GM23338 (cell line): ENCODE measurements at regions not wholly inside any gene's neighbourhood (a gene's known extent, or its start where the extent isn't known, plus 50 kb on each side); places are given as distances from the start of the nearest gene placed in this dataset.

Experiments used
- ATAC-seq: fragments of 200-7000 bp; cut with Tn5 transposase; 3 replicates; pipeline ENCODE4 v1.9.1; 2020
- DNase-seq: peaks from one replicate; pipeline ENCODE4 v3.0.0-alpha.2; 2015; ENCODE audit warnings: low spot score
- H2AFZ ChIP-seq: fragments of 200-600 bp; sonication (generic); 2 replicates; pipeline ENCODE4 v1.8.0; 2016; ENCODE audit warnings: antibody characterized with exemption, mild to moderate bottlenecking, moderate library complexity
- H3F3A ChIP-seq: fragments of 200-600 bp; sonication (generic); replicated peaks from 2 replicates; pipeline ENCODE4 v1.8.0; 2017; ENCODE audit warnings: antibody characterized with exemption, mixed run types, low read depth
- H3K27ac ChIP-seq: fragments of 200-600 bp; sonication (generic); 2 replicates; pipeline ENCODE4 v1.6.1; 2016; ENCODE audit warnings: low read depth
- H3K27me3 ChIP-seq: fragments of 200-600 bp; sonication (generic); 2 replicates; pipeline ENCODE4 v1.8.0; 2016; ENCODE audit warnings: mild to moderate bottlenecking, mixed run types, moderate library complexity; ENCODE audit not compliant: insufficient read depth
- H3K36me3 ChIP-seq: fragments of 200-600 bp; sonication (generic); 2 replicates; pipeline ENCODE4 v1.8.0; 2016; ENCODE audit warnings: mild to moderate bottlenecking; ENCODE audit not compliant: insufficient read depth
- H3K4me1 ChIP-seq: fragments of 200-600 bp; sonication (generic); 2 replicates; pipeline ENCODE4 v1.8.0; 2016; ENCODE audit warnings: mild to moderate bottlenecking, moderate library complexity; ENCODE audit not compliant: insufficient read depth
- H3K4me2 ChIP-seq: fragments of 200-600 bp; sonication (generic); 2 replicates; pipeline ENCODE4 v1.7.1; 2017; ENCODE audit warnings: mixed run types
- H3K4me3 ChIP-seq: fragments of 200-600 bp; sonication (generic); 2 replicates; pipeline ENCODE4 v1.6.1; 2016; ENCODE audit warnings: mixed run types
- H3K79me2 ChIP-seq: fragments of 200-600 bp; sonication (generic); replicated peaks from 2 replicates; pipeline ENCODE4 v1.8.0; 2017; ENCODE audit warnings: mild to moderate bottlenecking; ENCODE audit not compliant: insufficient read depth
- H3K9me2 ChIP-seq: fragments of 200-600 bp; sonication (generic); 2 replicates; pipeline ENCODE4 v1.8.0; 2017; ENCODE audit not compliant: insufficient read depth
- H4K20me1 ChIP-seq: fragments of 200-600 bp; sonication (generic); replicated peaks from 2 replicates; pipeline ENCODE4 v1.8.0; 2017; ENCODE audit warnings: mild to moderate bottlenecking; ENCODE audit not compliant: insufficient read depth
- H3K27ac Mint-ChIP-seq: 2 replicates; pipeline ENCODE4 v1.8.0; 2020; ENCODE audit warnings: inconsistent platforms, mild to moderate bottlenecking, moderate library complexity, mixed read lengths
- H3K27me3 Mint-ChIP-seq: 3 replicates; pipeline ENCODE4 v1.8.0; 2022; ENCODE audit warnings: low read depth, mild to moderate bottlenecking, moderate library complexity, mixed read lengths, inconsistent platforms; ENCODE audit not compliant: insufficient read depth, poor library complexity
- H3K36me3 Mint-ChIP-seq: 3 replicates; pipeline ENCODE4 v1.8.0; 2021; ENCODE audit warnings: low read depth, mild to moderate bottlenecking, inconsistent platforms, moderate library complexity, mixed read lengths
- H3K4me1 Mint-ChIP-seq: 3 replicates; pipeline ENCODE4 v1.8.0; 2020; ENCODE audit warnings: mild to moderate bottlenecking, inconsistent platforms, mixed read lengths
- H3K4me3 Mint-ChIP-seq: 3 replicates; pipeline ENCODE4 v1.8.0; 2021; ENCODE audit warnings: moderate library complexity, mild to moderate bottlenecking, inconsistent platforms, mixed read lengths
- H3K9me3 Mint-ChIP-seq: 3 replicates; pipeline ENCODE4 v1.8.0; 2020; ENCODE audit warnings: moderate library complexity, mild to moderate bottlenecking, inconsistent platforms, mixed read lengths
- CREB1 ChIP-seq: fragments of 250-450 bp; sonication (Bioruptor Pico); IDR thresholded peaks from 2 replicates; pipeline ENCODE4 v1.5.0; 2020; ENCODE audit warnings: low read depth, mild to moderate bottlenecking, moderate library complexity
- ETS1 ChIP-seq: IDR thresholded peaks from 2 replicates; pipeline ENCODE4 v1.6.1; 2016; ENCODE audit warnings: antibody characterized with exemption
- EZH2 ChIP-seq: fragments of 200-600 bp; sonication (generic); IDR thresholded peaks from one replicate; pipeline ENCODE4 v1.8.0; 2017; ENCODE audit warnings: antibody characterized with exemption, mild to moderate bottlenecking, low read depth; ENCODE audit not compliant: unreplicated experiment
- EZH2phosphoT487 ChIP-seq: fragments of 200-600 bp; sonication (generic); IDR thresholded peaks from one replicate; pipeline ENCODE4 v1.8.1; 2018; ENCODE audit warnings: antibody characterized with exemption; ENCODE audit not compliant: unreplicated experiment
- JUNB ChIP-seq: IDR thresholded peaks from one replicate; pipeline ENCODE4 v1.6.1; 2016; ENCODE audit warnings: antibody characterized with exemption; ENCODE audit not compliant: unreplicated experiment
- NANOG ChIP-seq: IDR thresholded peaks from 2 replicates; pipeline ENCODE4 v1.6.1; 2016; ENCODE audit warnings: antibody characterized with exemption, borderline replicate concordance
- POLR2AphosphoS5 ChIP-seq: IDR thresholded peaks from 2 replicates; pipeline ENCODE4 v1.6.1; 2016; ENCODE audit warnings: antibody characterized with exemption, low read depth
- ZNF114 ChIP-seq: fragments of 250-450 bp; sonication (Bioruptor Pico); IDR thresholded peaks from 2 replicates; pipeline ENCODE4 v1.5.0; 2020; ENCODE audit warnings: mild to moderate bottlenecking, moderate library complexity
- ZNF331 ChIP-seq: fragments of 250-450 bp; sonication (Bioruptor Pico); IDR thresholded peaks from 2 replicates; pipeline ENCODE4 v1.5.0; 2020; ENCODE audit warnings: low read depth, mild to moderate bottlenecking, moderate library complexity
- TF ChIP-seq, protein P1 (sequence below): IDR thresholded peaks from one replicate; pipeline ENCODE4 v1.6.1; 2018; ENCODE audit warnings: antibody characterized with exemption; ENCODE audit not compliant: unreplicated experiment
- TF ChIP-seq, protein P2 (sequence below), 2 experiments: fragments of 200-600 bp in 1 of 2; sonication (generic) in 1 of 2; conservative IDR thresholded peaks; 2 replicates each; pipeline versions ENCODE4 v1.5.1 to v1.6.1; 2016 to 2017; ENCODE audit warnings: antibody characterized with exemption in 2 of 2, low read depth in 2 of 2, mild to moderate bottlenecking in 2 of 2, moderate library complexity in 1 of 2
- TF ChIP-seq, protein P3 (sequence below): fragments of 250-450 bp; sonication (Bioruptor Pico); IDR thresholded peaks from 2 replicates; pipeline ENCODE4 v1.5.0; 2020; ENCODE audit warnings: mild to moderate bottlenecking, moderate library complexity

DNA sequence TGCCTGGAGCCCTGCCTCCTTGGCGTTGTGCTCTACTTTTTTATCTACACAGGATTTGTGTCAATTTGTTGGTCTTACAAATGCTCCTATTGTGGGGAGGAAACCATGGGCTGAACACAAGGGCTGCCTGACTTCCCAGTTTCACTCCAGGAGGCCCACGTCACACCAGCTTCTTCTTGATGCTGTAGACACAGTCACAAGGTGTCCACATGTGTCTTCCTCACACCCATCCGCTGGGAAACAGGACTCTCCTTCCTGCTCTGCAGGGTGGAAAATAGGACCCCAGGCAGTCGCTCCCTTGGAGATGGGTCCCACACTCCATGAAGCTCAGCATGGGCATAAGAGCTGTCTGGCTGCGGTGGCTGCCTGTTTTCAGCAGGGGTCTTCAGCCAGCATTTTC, 468.2 kb downstream of the EPHA4 start:
- Mint-ChIP-seq H3K27me3 (peaks cover 4% of the 10 kb centered on the region), H3K36me3 (no peaks in the 10 kb centered on the region), H3K4me1 (peaks cover 14% of the 10 kb centered on the region), H3K4me3 (no peak overlapping the region), H3K27ac (no peak overlapping the region), H3K9me3 (no peaks in the 10 kb centered on the region)
- Histone ChIP-seq H2AFZ (no peak overlapping the region), H3K36me3 (no peaks in the 10 kb centered on the region), H3K9me2 (no peaks in the 10 kb centered on the region), H3K4me3 (no peak overlapping the region), H3F3A (no peaks in the 10 kb centered on the region), H3K27ac (no peak overlapping the region), H3K4me2 (no peak overlapping the region), H4K20me1 (no peaks in the 10 kb centered on the region), H3K4me1 (no peaks in the 10 kb centered on the region), H3K79me2 (no peaks in the 10 kb centered on the region), H3K27me3 (no peaks in the 10 kb centered on the region)
- TF ChIP-seq NANOG: no peak
- TF ChIP-seq EZH2: no peak
- TF ChIP-seq CREB1 (CRISPR knock-in tag): no peak
- TF ChIP-seq ZNF331 (CRISPR knock-in tag): no peak
- TF ChIP-seq, protein P1, sequence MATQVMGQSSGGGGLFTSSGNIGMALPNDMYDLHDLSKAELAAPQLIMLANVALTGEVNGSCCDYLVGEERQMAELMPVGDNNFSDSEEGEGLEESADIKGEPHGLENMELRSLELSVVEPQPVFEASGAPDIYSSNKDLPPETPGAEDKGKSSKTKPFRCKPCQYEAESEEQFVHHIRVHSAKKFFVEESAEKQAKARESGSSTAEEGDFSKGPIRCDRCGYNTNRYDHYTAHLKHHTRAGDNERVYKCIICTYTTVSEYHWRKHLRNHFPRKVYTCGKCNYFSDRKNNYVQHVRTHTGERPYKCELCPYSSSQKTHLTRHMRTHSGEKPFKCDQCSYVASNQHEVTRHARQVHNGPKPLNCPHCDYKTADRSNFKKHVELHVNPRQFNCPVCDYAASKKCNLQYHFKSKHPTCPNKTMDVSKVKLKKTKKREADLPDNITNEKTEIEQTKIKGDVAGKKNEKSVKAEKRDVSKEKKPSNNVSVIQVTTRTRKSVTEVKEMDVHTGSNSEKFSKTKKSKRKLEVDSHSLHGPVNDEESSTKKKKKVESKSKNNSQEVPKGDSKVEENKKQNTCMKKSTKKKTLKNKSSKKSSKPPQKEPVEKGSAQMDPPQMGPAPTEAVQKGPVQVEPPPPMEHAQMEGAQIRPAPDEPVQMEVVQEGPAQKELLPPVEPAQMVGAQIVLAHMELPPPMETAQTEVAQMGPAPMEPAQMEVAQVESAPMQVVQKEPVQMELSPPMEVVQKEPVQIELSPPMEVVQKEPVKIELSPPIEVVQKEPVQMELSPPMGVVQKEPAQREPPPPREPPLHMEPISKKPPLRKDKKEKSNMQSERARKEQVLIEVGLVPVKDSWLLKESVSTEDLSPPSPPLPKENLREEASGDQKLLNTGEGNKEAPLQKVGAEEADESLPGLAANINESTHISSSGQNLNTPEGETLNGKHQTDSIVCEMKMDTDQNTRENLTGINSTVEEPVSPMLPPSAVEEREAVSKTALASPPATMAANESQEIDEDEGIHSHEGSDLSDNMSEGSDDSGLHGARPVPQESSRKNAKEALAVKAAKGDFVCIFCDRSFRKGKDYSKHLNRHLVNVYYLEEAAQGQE: no peak
- no peak for TF ChIP-seq ETS1
- TF ChIP-seq, protein P2, sequence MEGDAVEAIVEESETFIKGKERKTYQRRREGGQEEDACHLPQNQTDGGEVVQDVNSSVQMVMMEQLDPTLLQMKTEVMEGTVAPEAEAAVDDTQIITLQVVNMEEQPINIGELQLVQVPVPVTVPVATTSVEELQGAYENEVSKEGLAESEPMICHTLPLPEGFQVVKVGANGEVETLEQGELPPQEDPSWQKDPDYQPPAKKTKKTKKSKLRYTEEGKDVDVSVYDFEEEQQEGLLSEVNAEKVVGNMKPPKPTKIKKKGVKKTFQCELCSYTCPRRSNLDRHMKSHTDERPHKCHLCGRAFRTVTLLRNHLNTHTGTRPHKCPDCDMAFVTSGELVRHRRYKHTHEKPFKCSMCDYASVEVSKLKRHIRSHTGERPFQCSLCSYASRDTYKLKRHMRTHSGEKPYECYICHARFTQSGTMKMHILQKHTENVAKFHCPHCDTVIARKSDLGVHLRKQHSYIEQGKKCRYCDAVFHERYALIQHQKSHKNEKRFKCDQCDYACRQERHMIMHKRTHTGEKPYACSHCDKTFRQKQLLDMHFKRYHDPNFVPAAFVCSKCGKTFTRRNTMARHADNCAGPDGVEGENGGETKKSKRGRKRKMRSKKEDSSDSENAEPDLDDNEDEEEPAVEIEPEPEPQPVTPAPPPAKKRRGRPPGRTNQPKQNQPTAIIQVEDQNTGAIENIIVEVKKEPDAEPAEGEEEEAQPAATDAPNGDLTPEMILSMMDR (conservative IDR thresholded peaks at IDR 0.05; ENCODE audit: low read depth in 2 of 2): no peak
- no peak for TF ChIP-seq EZH2phosphoT487
- TF ChIP-seq POLR2AphosphoS5: no peak
- TF ChIP-seq ZNF114: no peak
- TF ChIP-seq JUNB: no peak
- TF ChIP-seq, protein P3, sequence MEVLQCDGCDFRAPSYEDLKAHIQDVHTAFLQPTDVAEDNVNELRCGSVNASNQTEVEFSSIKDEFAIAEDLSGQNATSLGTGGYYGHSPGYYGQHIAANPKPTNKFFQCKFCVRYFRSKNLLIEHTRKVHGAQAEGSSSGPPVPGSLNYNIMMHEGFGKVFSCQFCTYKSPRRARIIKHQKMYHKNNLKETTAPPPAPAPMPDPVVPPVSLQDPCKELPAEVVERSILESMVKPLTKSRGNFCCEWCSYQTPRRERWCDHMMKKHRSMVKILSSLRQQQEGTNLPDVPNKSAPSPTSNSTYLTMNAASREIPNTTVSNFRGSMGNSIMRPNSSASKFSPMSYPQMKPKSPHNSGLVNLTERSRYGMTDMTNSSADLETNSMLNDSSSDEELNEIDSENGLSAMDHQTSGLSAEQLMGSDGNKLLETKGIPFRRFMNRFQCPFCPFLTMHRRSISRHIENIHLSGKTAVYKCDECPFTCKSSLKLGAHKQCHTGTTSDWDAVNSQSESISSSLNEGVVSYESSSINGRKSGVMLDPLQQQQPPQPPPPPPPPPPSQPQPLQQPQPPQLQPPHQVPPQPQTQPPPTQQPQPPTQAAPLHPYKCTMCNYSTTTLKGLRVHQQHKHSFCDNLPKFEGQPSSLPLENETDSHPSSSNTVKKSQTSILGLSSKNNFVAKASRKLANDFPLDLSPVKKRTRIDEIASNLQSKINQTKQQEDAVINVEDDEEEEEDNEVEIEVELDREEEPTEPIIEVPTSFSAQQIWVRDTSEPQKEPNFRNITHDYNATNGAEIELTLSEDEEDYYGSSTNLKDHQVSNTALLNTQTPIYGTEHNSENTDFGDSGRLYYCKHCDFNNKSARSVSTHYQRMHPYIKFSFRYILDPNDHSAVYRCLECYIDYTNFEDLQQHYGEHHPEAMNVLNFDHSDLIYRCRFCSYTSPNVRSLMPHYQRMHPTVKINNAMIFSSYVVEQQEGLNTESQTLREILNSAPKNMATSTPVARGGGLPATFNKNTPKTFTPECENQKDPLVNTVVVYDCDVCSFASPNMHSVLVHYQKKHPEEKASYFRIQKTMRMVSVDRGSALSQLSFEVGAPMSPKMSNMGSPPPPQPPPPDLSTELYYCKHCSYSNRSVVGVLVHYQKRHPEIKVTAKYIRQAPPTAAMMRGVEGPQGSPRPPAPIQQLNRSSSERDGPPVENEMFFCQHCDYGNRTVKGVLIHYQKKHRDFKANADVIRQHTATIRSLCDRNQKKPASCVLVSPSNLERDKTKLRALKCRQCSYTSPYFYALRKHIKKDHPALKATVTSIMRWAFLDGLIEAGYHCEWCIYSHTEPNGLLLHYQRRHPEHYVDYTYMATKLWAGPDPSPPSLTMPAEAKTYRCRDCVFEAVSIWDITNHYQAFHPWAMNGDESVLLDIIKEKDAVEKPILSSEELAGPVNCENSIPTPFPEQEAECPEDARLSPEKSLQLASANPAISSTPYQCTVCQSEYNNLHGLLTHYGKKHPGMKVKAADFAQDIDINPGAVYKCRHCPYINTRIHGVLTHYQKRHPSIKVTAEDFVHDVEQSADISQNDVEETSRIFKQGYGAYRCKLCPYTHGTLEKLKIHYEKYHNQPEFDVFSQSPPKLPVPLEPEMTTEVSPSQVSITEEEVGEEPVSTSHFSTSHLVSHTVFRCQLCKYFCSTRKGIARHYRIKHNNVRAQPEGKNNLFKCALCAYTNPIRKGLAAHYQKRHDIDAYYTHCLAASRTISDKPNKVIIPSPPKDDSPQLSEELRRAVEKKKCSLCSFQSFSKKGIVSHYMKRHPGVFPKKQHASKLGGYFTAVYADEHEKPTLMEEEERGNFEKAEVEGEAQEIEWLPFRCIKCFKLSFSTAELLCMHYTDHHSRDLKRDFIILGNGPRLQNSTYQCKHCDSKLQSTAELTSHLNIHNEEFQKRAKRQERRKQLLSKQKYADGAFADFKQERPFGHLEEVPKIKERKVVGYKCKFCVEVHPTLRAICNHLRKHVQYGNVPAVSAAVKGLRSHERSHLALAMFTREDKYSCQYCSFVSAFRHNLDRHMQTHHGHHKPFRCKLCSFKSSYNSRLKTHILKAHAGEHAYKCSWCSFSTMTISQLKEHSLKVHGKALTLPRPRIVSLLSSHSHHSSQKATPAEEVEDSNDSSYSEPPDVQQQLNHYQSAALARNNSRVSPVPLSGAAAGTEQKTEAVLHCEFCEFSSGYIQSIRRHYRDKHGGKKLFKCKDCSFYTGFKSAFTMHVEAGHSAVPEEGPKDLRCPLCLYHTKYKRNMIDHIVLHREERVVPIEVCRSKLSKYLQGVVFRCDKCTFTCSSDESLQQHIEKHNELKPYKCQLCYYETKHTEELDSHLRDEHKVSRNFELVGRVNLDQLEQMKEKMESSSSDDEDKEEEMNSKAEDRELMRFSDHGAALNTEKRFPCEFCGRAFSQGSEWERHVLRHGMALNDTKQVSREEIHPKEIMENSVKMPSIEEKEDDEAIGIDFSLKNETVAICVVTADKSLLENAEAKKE (CRISPR knock-in tag): no peak
- ATAC-seq (no peak), DNase-seq (no peak)
